HEK293T (cell line): ENCODE measurements at regions not wholly inside any gene's neighbourhood (a gene's known extent, or its start where the extent isn't known, plus 50 kb on each side); places are given as distances from the start of the nearest gene placed in this dataset.

Source experiments
- ARNT ChIP-seq: fragments of 450-650 bp; IDR thresholded peaks from 2 replicates; pipeline ENCODE4 v1.6.1; 2017; ENCODE audit warnings: mild to moderate bottlenecking
- BHLHE40 ChIP-seq: fragments of 450-650 bp; IDR thresholded peaks from 2 replicates; pipeline ENCODE4 v1.6.1; 2016; ENCODE audit warnings: mild to moderate bottlenecking, moderate library complexity, borderline replicate concordance
- ELF4 ChIP-seq: fragments of 450-650 bp; IDR thresholded peaks from 2 replicates; pipeline ENCODE4 v1.6.1; 2017; ENCODE audit warnings: antibody characterized with exemption
- FOXA1 ChIP-seq: fragments of 450-650 bp; IDR thresholded peaks from 2 replicates; pipeline ENCODE4 v1.6.1; 2016; ENCODE audit warnings: mild to moderate bottlenecking
- FOXK2 ChIP-seq: fragments of 450-650 bp; IDR thresholded peaks from 2 replicates; pipeline ENCODE4 v1.6.1; 2016; ENCODE audit warnings: mild to moderate bottlenecking
- FOXM1 ChIP-seq: fragments of 450-650 bp; IDR thresholded peaks from 2 replicates; pipeline ENCODE4 v1.6.1; 2017; ENCODE audit warnings: mild to moderate bottlenecking, borderline replicate concordance
- LEF1 ChIP-seq: fragments of 450-650 bp; IDR thresholded peaks from 2 replicates; pipeline ENCODE4 v1.6.1; 2017; ENCODE audit warnings: mild to moderate bottlenecking, borderline replicate concordance
- SP1 ChIP-seq: fragments of 450-650 bp; IDR thresholded peaks from 2 replicates; pipeline ENCODE4 v1.6.1; 2017
- SUZ12 ChIP-seq: fragments of 450-650 bp; IDR thresholded peaks from 2 replicates; pipeline ENCODE4 v1.6.1; 2016; ENCODE audit warnings: mild to moderate bottlenecking
- TF ChIP-seq, protein P1 (sequence below): fragments of 450-650 bp; IDR thresholded peaks from 2 replicates; pipeline ENCODE4 v1.6.1; 2016

DNA sequence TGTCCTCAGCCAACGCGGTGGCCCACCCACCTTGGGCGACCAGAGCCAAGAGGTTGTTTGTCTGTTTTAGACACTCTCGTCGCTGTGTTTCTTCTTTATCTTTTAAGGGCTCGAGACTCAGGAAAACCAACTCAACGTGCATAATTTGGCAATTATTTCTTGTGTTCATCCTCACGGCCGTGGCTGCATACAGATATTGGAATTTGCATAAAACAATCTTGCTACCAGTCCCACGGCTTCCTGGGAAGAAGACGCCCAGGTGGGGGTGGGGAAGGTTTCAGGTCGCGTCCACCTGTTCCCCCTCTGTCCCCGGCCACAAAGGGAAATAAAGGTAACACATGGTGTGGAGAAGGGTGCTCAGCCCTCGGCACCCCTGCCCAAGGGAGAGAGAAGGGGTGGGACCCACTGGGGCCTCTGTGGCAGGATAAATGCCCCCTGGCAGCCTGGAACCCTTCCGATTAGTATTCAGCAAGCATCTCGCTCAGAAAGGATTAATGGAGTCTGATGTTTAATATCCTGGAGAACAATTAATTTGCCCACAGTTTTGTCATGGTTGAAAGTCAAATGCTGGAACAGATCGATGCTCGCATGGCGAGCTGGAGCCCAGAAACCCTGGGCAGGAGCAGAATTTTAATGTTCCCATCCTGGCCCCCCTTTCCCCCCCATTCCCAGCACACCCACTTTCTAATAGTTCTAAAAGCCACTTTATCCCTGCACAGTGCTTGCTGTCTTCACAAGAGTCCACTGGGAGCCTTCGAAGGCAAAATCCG, 359.7 kb downstream of the MN1 start:
- TF ChIP-seq ARNT = no peak
- no peak for TF ChIP-seq LEF1
- no peak for TF ChIP-seq BHLHE40
- no peak for TF ChIP-seq FOXM1
- TF ChIP-seq SP1 = no peak
- TF ChIP-seq, protein P1, sequence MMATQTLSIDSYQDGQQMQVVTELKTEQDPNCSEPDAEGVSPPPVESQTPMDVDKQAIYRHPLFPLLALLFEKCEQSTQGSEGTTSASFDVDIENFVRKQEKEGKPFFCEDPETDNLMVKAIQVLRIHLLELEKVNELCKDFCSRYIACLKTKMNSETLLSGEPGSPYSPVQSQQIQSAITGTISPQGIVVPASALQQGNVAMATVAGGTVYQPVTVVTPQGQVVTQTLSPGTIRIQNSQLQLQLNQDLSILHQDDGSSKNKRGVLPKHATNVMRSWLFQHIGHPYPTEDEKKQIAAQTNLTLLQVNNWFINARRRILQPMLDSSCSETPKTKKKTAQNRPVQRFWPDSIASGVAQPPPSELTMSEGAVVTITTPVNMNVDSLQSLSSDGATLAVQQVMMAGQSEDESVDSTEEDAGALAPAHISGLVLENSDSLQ = no peak
- no peak for TF ChIP-seq SUZ12
- TF ChIP-seq ELF4 = no peak
- TF ChIP-seq FOXA1 = no peak
- no peak for TF ChIP-seq FOXK2
